H1 (cell line): ENCODE measurements at regions not wholly inside any gene's neighbourhood (a gene's known extent, or its start where the extent isn't known, plus 50 kb on each side); places are given as distances from the start of the nearest gene placed in this dataset.

Source experiments
- CBX5 ChIP-seq: fragments of 300-800, 300-1000 bp; sonication (generic); IDR thresholded peaks from 2 replicates; pipeline ENCODE4 v1.7.1; 2016; ENCODE audit warnings: antibody characterized with exemption, low read length, low read depth
- CHD2 ChIP-seq: IDR thresholded peaks from 2 replicates; pipeline ENCODE4 v1.6.1; 2012; ENCODE audit warnings: low read length, improper control_type of control experiment
- EZH2 ChIP-seq: fragments of 200-600 bp; sonication (generic); IDR thresholded peaks from 2 replicates; pipeline ENCODE4 v1.7.1; 2012; ENCODE audit warnings: low read depth, mild to moderate bottlenecking, moderate library complexity, low read length, inconsistent platforms; ENCODE audit not compliant: severe bottlenecking
- POLR2AphosphoS5 ChIP-seq: IDR thresholded peaks from 2 replicates; pipeline ENCODE4 v1.6.1; 2011; ENCODE audit warnings: low read depth, low read length
- RAD21 ChIP-seq, 2 experiments: IDR thresholded peaks in 1 of 2; conservative IDR thresholded peaks in 1 of 2; 2 replicates each; pipeline ENCODE4 v1.6.1; 2011; ENCODE audit warnings: low read depth in 2 of 2, low read length in 2 of 2, improper control_type of control experiment in 1 of 2, inconsistent platforms in 1 of 2, mild to moderate bottlenecking in 1 of 2, moderate library complexity in 1 of 2
- RBBP5 ChIP-seq: IDR thresholded peaks from 2 replicates; pipeline ENCODE4 v1.7.1; 2012; ENCODE audit warnings: low read depth, mild to moderate bottlenecking, inconsistent platforms, low read length, moderate library complexity, borderline replicate concordance
- SIN3A ChIP-seq, 2 experiments: IDR thresholded peaks in 1 of 2; conservative IDR thresholded peaks in 1 of 2; 2 replicates each; pipeline ENCODE4 v1.6.1; 2011 to 2012; ENCODE audit warnings: low read length in 2 of 2, improper control_type of control experiment in 1 of 2, low read depth in 1 of 2, mild to moderate bottlenecking in 1 of 2
- SUZ12 ChIP-seq: fragments of 200-600 bp; sonication (generic); IDR thresholded peaks from 2 replicates; pipeline ENCODE4 v1.6.1; 2012; ENCODE audit warnings: mild to moderate bottlenecking, inconsistent platforms, low read length, moderate library complexity, mixed read lengths
- TEAD4 ChIP-seq: IDR thresholded peaks from 2 replicates; pipeline ENCODE4 v1.6.1; 2012; ENCODE audit warnings: low read depth, low read length, inconsistent platforms, mixed read lengths
- ZNF274 ChIP-seq: IDR thresholded peaks from 2 replicates; pipeline ENCODE4 v1.7.0; 2012; ENCODE audit warnings: low read length, borderline replicate concordance; ENCODE audit errors: extremely low read depth
- TF ChIP-seq, protein P1 (sequence below), 3 experiments: IDR thresholded peaks; 1 replicate in 2 of 3; 2 replicates in 1 of 3; pipeline versions ENCODE4 v1.5.1 to v1.6.1; 2011; ENCODE audit warnings: low read length in 3 of 3, mild to moderate bottlenecking in 3 of 3, inconsistent platforms in 2 of 3, low read depth in 1 of 3, moderate library complexity in 1 of 3; ENCODE audit not compliant: insufficient read depth in 1 of 3; ENCODE audit errors: control extremely low read depth in 1 of 3

DNA sequence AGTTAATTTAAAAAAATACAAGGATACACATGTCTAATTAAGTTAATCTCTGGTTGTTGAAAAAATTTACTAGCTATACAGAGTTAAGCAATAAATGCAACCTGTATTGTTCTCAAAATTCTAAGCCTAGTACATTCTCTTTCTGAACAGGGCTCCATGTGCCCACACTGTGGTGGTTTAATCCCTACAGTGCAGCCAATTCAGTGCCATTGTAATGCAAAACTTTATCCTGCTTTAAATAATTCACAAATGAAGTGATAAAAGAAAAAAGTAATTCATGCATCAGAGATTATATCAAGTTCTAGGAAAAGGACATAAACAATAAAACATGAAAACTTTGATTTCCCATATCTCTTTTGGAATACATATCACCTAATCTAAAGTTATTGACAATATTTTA, 1089.2 kb downstream of the C4orf33 start:
- TF ChIP-seq, protein P1, sequence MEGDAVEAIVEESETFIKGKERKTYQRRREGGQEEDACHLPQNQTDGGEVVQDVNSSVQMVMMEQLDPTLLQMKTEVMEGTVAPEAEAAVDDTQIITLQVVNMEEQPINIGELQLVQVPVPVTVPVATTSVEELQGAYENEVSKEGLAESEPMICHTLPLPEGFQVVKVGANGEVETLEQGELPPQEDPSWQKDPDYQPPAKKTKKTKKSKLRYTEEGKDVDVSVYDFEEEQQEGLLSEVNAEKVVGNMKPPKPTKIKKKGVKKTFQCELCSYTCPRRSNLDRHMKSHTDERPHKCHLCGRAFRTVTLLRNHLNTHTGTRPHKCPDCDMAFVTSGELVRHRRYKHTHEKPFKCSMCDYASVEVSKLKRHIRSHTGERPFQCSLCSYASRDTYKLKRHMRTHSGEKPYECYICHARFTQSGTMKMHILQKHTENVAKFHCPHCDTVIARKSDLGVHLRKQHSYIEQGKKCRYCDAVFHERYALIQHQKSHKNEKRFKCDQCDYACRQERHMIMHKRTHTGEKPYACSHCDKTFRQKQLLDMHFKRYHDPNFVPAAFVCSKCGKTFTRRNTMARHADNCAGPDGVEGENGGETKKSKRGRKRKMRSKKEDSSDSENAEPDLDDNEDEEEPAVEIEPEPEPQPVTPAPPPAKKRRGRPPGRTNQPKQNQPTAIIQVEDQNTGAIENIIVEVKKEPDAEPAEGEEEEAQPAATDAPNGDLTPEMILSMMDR (IDR thresholded peaks at IDR 0.05; ENCODE audit: control extremely low read depth in 1 of 3, insufficient read depth in 1 of 3, low read depth in 1 of 3, low read length in 3 of 3), result no peak
- TF ChIP-seq CHD2 (no peak), POLR2AphosphoS5 (no peak), SIN3A (conservative IDR thresholded peaks at IDR 0.05 in 1 of 2, IDR thresholded peaks at IDR 0.05 in 1 of 2; ENCODE audit: low read depth in 1 of 2, low read length in 2 of 2) (no peak), SUZ12 (no peak), TEAD4 (no peak), EZH2 (no peak), RBBP5 (no peak), ZNF274 (no peak), CBX5 (no peak), RAD21 (IDR thresholded peaks at IDR 0.05 in 1 of 2, conservative IDR thresholded peaks at IDR 0.05 in 1 of 2; ENCODE audit: low read depth in 2 of 2, low read length in 2 of 2) (no peak)
